SK-N-SH treated with all-trans-retinoic acid at 6 μM for 48 hours (cell line): ENCODE measurements at regions not wholly inside any gene's neighbourhood (a gene's known extent, or its start where the extent isn't known, plus 50 kb on each side); places are given as distances from the start of the nearest gene placed in this dataset.

ENCODE experiments used
- PATZ1 ChIP-seq: fragments of 250-450 bp; sonication (Bioruptor Pico); IDR thresholded peaks from 2 replicates; pipeline ENCODE4 v1.8.0; 2020; ENCODE audit warnings: mild to moderate bottlenecking, moderate library complexity, borderline replicate concordance
- POU6F1 ChIP-seq: fragments of 250-450 bp; sonication (Bioruptor Pico); IDR thresholded peaks from 2 replicates; pipeline ENCODE4 v1.8.0; 2021; ENCODE audit warnings: low read depth, mild to moderate bottlenecking, moderate library complexity, borderline replicate concordance

- TF ChIP-seq PATZ1 (CRISPR knock-in tag) (no peak), POU6F1 (CRISPR knock-in tag) (no peak)
Observed at GRCh38 chr6:53985366-53985765, 125.9 kb upstream of the MLIP start.
